HG03135 (cell line): ENCODE measurements at regions not wholly inside any gene's neighbourhood (a gene's known extent, or its start where the extent isn't known, plus 50 kb on each side); places are given as distances from the start of the nearest gene placed in this dataset.

Experiments
- ATAC-seq: cut with Tn5 transposase; IDR thresholded peaks from one replicate; pipeline ENCODE4 v1.9.1; 2021; ENCODE audit warnings: mild to moderate bottlenecking, moderate library complexity; ENCODE audit not compliant: unreplicated experiment

DNA sequence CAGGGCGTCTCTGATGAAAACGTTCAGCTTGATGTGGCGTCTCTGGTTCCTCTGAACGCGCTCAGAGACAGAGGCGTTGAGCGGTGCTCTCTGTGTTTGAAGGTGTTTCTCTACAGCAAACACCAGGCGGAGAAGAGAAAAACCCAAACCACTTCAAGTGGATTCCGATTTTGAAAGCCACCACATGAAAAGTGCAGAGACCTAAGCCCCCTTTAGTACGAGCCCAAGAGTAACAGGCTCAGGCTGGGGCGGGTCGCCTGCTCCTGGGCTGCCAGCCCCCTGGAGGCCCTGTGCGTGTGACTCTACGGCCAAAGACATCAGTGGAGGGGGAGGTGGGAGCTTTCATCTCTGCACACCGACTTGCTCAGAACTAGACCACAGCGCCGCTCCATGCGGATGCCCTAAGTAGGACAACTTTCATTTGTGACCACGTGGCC is 328.4 kb downstream of the MAF start:
- no peak for ATAC-seq

DNA sequence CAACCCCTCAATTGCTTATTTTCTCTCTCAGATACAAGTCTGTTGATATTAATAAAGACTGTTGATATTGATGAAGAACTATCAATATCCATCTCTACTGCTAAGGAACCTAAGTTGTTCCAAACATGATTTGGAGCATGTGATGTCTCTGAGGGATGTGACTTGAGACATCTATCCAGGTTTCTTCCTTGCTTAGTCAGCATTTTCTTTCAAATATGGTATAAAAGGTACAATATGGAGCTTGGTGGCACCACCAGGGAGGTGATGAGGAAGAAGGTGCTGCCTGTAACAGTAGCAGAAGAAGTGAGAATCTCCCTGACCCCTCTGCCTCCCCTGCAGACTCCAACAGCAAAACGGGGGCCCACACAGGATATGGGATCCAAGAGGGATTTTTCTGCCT is 329.0 kb downstream of the MAF start:
- ATAC-seq, result no peak

DNA sequence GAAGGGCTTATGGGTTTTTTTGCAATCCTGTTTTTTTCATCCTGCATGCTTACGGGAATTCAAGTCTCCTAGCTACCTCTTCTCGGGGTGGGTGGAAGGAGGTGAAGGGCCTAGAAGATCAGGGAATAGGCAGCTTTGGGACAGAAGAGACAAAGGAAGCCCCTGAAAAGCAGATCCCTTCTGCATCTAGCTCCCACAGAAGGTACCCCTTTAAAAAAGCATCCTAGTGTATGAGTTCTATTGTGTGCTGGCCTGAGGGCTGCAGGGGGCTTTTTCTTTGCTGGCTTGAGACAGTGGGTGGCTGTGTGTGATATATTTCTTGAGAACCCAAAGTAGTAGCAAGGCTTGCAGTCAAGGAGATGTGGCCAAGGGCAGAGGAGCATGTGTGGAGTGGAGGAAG is 330.5 kb downstream of the MAF start:
- ATAC-seq, result no peak

DNA sequence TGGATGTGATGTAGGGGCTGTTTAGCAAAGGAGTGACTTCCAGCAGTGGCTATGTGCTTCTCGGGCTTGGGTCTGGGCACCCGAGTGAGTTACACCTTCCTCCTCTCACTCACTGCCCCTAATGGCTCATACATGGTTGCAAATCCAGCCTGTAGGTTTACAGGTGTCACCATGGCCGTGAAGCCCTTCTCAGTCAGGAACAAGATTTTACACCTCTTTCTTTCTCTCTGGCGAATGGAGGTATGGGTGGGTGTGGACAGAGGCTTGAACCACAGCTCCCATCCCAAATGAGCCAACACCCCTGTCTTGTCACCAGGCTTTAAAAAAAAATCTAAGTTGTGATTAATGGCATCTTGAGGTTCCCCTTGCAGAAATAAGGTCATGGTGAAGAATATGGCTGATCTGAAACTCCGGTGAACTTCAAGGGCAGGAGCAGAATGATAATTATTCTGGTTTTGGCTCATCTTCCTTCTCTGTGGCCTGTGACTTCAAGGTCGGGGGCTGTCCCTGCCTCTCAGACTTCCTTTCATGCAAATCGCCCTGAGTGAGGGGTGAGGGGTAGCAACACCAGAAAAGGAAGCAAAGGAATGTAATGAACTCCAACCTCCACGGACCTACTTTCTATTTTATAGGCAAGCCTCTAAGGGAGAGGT is 331.2 kb downstream of the MAF start:
- peak; percentile 90 for ATAC-seq

DNA sequence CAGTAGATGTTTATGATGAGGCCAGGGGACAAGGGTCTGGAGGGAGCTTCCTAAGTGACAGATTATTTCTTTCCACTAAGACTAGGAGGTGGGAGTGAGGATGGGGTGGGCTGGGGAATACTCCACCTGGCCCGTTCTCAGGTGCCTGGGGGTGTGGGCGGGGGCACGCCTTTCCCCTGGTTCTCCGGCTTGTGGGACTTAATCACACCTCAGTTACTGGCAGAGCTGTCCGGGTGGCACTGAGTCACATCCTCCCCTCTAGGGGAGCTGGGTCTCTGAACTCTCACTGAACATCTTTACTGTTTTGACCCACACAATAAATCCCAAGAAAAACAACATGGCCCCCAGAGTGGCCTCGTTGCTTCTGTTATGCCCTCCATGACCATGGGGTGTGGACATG is 332.8 kb downstream of the MAF start:
- no peak for ATAC-seq

DNA sequence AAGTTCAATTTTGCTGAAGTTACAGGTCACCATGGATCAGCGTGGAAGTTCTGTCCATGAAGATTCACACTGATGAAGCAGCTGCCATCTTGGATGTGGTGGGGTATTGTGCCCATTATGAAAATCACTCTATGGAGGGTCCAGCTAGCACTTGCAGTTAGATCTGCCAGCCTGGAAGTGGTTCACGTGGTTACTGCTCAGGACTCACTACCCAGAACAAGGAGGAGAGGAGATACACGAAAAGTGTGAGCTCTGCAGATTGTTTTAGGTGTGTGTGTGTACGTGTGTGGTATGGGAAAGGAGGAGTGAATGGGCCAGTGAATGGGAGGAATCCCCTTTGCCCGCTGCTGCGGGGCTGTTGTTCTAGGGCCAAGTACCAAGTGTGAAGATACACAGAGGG is 333.4 kb downstream of the MAF start:
- no peak for ATAC-seq

DNA sequence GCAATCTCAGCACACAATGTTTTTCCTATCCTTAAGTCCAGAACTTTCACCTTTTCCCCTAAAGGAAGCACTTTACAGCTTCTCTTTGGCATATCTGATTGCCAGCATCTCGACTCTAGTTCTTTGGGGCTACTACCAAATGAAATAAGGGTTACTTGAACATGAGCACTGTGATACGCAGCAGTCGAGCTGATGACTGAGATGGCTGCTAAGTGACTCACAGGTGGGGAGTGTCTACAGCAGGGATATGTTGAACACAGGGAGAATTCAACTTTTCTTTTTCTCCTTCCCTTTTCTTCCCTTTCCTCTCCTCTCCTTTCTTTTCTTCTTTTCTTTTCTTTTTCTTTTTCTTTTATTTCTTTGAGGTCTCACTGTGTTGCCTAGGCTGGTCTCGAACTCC is 334.8 kb downstream of the MAF start:
- ATAC-seq, result no peak

DNA sequence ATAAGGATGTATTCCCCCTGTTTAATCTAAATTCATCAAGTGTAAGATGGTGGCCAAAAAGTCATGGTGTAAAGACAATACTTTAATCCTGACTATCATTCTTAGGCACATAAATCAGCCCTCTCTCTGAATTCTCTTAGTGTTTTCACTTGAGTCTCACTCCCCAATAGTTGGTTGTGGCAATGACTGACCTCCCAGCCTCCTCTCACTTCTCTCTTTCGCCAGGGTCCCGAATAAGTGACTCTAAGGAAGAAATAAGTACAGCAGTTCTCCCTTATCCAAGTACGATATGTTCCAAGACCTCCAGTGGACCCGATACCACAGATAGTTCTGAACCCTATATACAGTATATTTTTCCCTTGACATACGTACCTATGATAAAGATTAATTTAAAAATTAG is 335.3 kb downstream of the MAF start:
- ATAC-seq, result no peak

DNA sequence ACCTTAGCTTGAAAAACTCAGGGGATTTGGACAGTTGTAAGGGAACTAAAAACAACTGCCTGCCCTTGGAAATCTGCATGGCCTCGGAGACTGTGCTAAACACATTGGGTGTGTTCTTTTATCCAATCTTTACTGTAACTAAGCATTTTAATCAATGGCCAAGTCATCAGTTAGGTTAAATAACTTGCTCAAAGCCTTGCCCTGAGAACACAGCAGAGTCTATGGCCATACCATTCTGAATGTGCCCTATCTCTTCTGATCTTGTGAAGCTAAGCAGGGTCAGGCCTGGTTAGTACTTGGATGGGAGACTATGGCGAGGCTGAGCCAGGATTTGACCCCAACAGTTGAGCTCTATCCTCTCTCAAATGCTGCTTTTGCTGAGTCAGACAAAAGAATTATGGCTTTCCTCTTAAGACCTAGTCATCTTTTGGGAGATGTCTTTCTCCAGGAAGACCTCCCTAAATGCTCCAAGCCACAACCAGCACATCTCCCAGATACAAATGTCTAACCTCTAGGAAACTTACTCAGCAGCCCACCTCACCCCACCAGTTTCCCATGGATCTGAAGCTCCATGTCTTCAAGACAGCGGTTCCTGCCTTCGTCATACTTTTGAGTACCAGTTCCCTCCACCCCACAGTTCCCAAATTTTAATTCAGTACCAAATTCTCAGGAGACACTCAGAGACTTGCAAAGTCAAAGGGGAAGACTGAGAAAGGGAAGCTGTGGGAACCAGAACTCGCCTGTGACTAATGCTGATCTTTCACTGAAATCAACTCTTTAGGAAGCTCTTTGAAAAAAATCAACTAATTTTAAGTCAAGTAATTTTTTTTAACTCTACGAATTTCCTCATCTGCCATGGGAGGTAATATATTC is 336.1 kb downstream of the MAF start:
- ATAC-seq, result no peak

DNA sequence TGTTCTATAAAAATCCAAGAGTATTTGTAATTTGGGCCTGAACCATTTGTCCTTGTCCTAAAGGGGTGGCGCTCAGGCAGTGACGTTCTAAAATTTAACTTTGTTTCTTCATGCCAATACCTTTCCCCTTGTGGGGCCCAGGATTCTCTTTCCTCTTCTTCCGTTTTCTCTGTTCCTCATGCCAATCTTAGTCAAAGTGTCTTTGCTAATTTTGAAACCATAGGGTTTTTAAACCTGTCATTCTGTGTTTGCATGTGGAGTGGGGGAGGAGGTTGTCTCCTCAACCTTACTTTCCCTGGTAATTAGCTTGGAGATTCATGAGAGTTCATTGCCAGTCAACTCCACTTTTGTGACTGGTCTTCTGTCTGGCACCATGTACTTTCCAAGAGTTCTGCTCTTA is 337.1 kb downstream of the MAF start:
- ATAC-seq, result no peak
